HG03575 (cell line): ENCODE measurements at regions not wholly inside any gene's neighbourhood (a gene's known extent, or its start where the extent isn't known, plus 50 kb on each side); places are given as distances from the start of the nearest gene placed in this dataset.
"Not testable (repeated sequence)": the region's sequence is repeated elsewhere in the genome, so short reads cannot be mapped to it uniquely, and the experiment has no call there.

Experiments used
- ATAC-seq: cut with Tn5 transposase; IDR thresholded peaks from one replicate; pipeline ENCODE4 v1.9.1; 2021; ENCODE audit not compliant: unreplicated experiment, insufficient number of reproducible peaks, low FRiP score; ENCODE audit errors: extremely low read depth

GRCh38 chr1:143792047-143792937 lies 179.5 kb downstream of the FAM72C start:
- ATAC-seq, result not testable (repeated sequence)

- ATAC-seq, result not testable (repeated sequence)
Observed at GRCh38 chr1:143786381-143786780, 185.4 kb downstream of the FAM72C start.

GRCh38 chr1:143785883-143786282 lies 185.9 kb downstream of the FAM72C start:
- ATAC-seq, result not testable (repeated sequence)

GRCh38 chr1:143784239-143784882 lies 187.4 kb downstream of the FAM72C start:
- ATAC-seq, result not testable (repeated sequence)

- not testable (repeated sequence) for ATAC-seq
Observed at GRCh38 chr1:143778178-143778577, 193.6 kb downstream of the FAM72C start.

- ATAC-seq, result not testable (repeated sequence)
Observed at GRCh38 chr1:143764831-143765230, 207.0 kb downstream of the FAM72C start.

GRCh38 chr1:143760366-143760765 lies 211.4 kb downstream of the FAM72C start:
- not testable (repeated sequence) for ATAC-seq

- ATAC-seq, result not testable (repeated sequence)
Observed at GRCh38 chr1:143755961-143756360, 215.8 kb downstream of the FAM72C start.

- no peak for ATAC-seq
Observed at GRCh38 chr1:143748906-143749305, 222.9 kb downstream of the FAM72C start.

- ATAC-seq, result no peak
Observed at GRCh38 chr1:143736562-143736961, 235.2 kb downstream of the FAM72C start.

GRCh38 chr1:143735764-143736461 lies 235.9 kb downstream of the FAM72C start:
- no peak for ATAC-seq

GRCh38 chr1:143734261-143734660 lies 237.5 kb downstream of the FAM72C start:
- ATAC-seq, result not testable (repeated sequence)

GRCh38 chr1:143730890-143731289 lies 240.9 kb downstream of the FAM72C start:
- not testable (repeated sequence) for ATAC-seq

GRCh38 chr1:143729449-143730111 lies 242.2 kb downstream of the FAM72C start:
- ATAC-seq, result not testable (repeated sequence)

- peak; percentile 98 for ATAC-seq
Observed at GRCh38 chr1:143728802-143729448, 242.9 kb downstream of the FAM72C start.

- ATAC-seq, result no peak
Observed at GRCh38 chr1:143727263-143727662, 244.5 kb downstream of the FAM72C start.

- no peak for ATAC-seq
Observed at GRCh38 chr1:143721024-143721373, 250.8 kb downstream of the FAM72C start.

GRCh38 chr1:143720087-143721023 lies 251.4 kb downstream of the FAM72C start:
- no peak for ATAC-seq
